Daoy (cell line): ENCODE measurements at regions not wholly inside any gene's neighbourhood (a gene's known extent, or its start where the extent isn't known, plus 50 kb on each side); places are given as distances from the start of the nearest gene placed in this dataset.

Experiments
- DNase-seq: peaks from one replicate; pipeline ENCODE4 v3.0.0-alpha.2; 2015; ENCODE audit warnings: low read depth

DNA sequence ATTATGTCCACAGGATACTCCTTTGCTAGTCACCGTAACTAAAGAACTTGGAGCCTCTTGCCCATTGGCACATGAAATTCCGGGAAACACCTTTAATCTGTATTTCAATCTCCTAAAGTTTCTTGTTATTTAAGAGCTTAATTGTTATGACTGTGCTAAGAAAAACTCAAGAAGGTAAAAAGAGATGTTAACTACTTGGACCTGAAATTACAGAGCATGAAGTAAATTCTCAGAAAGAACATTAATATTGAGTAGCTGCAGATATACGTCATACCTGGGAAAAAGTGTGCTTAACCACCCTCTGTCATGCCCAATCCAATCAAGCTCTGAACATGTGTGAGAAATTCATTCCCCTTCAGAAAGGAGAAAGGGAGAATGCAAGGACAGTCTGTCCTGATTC is 394.9 kb upstream of the PTGER4 start:
- DNase-seq = no peak

DNA sequence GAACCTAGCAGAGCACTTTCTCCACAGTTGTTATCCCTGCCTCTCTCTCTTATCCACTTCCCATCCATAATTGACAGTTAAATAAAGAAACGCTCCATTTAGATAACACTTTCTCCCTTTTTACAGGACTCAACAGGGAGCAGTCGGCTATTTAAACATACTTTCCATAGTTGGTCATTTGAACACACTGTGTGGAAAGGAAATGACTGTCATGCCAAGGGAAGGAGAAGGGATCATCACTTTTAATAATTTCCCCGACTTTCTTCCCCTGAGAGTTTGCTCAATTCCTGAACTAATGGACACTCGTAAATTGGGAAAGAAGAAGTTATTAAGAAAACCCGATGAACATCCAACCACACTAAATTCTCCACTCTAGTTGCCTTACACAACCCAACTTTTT is 400.8 kb upstream of the PTGER4 start:
- no peak for DNase-seq

DNA sequence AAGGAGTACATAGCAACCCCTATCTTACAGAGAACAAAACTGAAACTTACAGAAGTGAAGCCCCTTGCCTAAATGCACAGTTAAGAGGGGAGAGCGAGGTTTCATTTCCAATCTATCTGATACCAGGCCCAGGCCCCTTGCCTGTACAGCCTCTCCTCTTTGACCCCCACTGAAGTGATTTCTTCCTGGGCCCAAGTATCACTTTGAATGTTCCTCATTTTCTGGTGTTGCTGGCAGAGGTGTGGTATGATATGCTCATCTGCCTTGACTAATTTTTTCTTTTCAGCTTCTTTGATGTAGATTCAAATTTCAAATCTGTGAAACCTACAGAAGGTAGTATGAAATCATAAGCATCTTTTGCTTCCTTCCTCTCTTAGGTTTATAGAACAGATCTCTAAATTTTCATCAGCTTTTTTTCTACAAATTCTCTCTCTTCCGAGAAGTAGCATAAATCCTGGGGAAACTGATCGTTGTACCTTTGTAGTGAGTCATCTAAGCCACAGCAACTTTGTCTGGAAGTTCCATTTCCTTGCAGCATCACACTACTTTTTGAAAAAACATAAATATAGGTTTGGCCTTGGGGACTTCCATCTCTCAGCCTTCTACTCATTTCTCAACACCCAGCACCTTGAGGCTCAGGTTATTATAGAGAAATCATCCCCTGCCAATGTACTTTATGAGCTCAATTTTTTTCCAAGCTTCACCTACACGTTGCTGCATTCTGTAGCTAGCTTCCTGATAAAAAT is 402.4 kb upstream of the PTGER4 start:
- DNase-seq = no peak

DNA sequence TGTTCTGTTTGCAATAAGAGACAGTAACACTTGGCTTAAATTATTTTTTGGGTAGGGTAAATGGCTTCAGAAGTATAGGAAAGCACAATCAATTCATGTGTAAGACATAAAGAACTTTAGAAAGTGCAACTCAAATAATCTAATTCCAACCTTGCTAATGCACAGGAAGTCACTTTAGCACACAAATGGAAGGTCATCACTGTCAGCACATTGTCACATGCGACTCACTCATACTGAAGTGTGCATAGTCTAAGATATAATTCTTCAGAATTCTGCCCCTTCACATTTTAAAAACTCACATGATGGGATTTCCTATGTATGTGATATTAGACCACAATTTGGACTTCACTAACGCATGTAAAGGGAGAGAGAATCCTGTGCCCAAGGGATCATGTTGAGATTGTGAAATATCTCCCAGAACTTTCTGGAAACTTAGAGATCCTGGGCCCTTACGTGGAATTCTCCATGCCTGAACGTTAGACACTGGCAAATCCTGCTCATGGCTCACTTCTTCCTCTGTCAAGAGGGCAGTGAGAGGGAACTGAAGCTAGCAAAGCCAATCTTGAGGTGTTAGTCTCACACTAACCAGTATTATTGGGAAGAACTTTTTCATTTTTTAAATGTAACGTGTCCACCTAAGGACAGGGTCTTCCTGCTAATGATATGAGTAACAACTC is 403.2 kb upstream of the PTGER4 start:
- no peak for DNase-seq

DNA sequence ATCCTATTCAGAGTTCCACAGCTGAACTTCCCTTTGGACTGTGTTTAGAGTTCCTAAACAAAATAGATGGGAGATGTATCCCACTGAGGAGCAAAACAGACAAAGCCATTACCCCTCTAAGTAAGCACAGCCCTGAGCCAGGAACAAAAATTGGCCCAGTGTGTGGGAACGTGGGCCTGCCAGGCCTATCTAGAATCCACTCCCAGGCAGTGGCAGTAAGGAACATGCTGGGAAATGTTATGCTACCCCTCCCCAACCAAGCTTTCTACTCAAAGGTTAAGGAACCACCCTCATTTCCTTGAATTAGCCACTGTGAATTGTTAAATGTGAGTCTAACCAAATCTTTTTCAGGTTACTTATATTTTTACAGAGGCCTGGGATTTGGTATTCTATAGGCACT is 405.1 kb upstream of the PTGER4 start:
- no peak for DNase-seq

DNA sequence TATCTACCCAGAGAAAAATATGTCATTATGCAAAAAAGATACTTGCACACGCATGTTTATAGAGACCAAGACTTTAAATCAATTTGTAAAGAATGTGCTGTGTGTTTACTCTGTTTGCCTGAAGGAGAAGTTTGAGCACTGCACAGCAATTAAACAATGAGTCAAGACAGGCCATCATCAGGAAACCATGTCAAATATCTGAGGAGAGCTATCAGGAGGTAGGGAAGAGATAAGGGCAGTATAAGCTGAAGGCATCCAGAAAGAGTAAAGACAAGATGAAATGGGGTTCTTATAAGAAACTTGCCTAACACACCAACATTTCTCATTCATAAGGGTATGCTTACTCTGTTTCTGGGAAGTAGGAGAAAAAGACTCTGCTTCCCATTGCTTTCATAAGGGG is 405.8 kb upstream of the PTGER4 start:
- peak; percentile 4 for DNase-seq

DNA sequence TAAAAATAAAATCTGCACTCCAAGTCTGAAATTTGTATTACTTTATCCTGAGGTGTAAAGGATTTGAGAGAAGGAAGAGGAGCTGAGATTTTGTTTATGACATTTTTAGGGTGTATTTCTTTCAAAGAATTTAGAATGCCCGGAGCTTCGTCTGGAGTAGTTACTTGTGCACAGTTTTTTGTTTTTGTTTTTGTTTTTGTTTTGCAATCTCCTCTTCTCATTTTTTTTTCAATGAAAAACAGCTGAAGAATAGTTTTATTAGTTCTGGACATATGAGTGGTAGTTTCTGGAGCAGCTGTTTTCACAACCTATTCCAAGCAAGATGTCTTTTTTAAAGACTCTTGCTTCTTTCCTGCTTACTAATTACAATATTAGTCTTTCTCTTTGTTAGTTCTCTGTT is 408.2 kb upstream of the PTGER4 start:
- DNase-seq = no peak

DNA sequence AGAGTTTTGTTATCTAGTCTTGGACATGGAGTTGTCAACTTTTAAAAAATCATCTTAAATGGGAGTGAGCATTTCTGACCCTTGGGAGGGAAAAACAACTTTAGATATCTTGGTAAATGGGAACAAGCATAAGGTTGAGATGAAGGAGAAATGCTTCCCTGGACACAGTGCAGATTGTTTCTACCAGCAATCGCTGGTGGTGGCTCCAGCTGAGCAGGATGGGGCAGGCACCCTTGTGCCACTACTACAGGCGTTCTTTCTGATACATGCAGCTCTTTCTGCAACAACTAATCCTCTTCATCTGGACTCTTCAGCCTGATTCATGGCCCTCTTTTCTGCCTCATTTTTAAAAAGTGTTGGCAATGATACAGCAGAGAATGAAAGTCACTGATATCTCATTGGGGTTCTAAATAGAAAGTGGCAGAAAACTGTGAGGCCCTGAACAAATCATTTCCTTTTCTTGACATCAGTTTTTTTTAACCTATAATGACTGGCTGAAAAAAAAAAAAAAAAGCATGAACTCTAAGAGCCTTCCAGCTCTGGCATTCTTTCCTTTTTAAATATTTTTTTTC is 409.4 kb upstream of the PTGER4 start:
- no peak for DNase-seq

DNA sequence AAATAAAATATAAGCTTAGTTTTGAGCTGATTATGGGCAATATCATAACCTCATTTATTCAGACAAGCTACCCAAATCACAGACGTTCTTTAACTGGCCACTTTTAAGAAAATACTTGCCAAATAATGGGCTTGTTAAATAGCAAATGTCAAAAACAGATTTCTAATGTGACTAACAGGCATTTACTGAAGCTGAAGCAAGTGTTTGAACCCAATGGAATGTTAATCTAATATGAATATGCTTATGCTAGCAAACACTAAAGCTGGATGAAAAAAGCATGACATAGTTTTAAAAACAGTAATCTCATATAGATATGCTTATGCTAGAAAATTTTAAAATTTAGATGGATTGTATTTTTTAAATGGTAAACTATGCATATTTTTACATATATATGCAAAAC is 411.6 kb upstream of the PTGER4 start:
- no peak for DNase-seq

DNA sequence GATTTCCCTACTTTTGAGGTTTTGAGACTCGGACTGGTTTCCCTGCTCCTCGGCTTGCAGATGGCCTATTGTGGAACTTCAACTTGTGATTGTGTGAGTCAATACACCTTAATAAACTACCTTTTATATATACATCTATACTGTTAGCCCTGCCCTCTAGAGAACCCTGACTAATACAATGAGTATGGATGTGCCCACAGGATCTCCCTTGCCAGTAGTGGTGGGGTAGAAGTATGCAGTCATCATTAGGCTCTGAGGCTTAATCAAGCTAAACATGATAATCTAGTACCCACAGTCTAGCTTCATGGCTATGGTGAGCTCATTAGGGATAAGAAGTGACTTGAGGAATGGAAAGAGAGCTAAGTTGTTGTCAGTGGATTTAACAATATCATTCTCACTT is 412.8 kb upstream of the PTGER4 start:
- no peak for DNase-seq

DNA sequence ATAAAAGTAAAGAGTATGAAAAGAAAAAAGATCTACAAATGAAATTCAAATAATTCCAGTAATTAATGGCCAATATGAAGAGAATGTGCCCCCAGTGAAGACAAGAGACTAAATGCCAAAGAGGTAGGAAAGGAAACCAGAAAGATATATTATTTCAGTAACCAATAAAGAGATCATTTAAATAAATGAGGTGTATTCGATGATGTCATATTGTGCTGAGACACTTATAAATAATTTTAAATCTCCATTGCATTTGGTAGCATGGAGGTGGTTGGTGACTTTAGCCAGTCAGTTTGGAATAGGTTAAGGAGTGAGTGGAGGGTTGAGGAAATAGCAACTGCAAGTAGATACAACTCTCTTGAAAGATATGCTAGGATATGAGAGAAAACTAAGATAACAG is 417.7 kb upstream of the PTGER4 start:
- no peak for DNase-seq

DNA sequence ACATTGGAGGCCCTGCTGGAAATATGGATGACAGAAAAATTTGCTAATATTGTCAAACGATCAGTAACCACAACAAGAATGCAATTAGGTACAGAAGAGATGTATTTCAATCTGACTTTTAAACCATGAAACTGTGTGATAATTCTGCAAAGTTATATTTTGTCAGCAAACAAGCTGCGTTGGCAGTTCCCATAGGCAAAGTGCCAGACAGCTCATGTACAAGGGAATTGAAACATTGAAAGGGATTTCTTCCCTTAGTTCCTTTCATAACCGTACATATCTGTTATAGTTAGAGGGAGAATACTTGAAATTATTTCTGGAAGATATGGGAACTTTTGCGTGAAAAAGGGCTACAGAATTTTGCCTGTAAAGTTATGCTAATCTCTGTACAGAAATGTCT is 419.4 kb upstream of the PTGER4 start:
- no peak for DNase-seq

DNA sequence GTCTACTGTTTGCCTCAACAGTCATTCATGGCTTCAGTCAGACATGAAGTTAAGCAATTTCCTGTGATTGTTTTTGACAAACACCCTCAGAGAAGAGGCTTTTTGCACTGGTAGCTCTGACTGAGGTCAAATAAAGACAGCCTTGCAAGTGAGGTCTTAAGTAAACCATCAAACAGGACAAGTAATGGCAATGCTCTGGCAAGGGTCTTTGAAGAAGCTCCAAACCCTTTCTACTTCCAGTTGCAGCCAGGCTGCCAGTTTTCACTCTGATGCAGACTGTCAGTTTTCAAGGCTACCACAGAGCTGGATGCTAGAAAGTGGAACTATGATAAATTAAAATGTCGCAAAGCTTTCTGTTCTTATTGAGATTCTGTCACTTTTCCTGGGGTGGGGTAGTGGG is 421.5 kb upstream of the PTGER4 start:
- DNase-seq = no peak

DNA sequence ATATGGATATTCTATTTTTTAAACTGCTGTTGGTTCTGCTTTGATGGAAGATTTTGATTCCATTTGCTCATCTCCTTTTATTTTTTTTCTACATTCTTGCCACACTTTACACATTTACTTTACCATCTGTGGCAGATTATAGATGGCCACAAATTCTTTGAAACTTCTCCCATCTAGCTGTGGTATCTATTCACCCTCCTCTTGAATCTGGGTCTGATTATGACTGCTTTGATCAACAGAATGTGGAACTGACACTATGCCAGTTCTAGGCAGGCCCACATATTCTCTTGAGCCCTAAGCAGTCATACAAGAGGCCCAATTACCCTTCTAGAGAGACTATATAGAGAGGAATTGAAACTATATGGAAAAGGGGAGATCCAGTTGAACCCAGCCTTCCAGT is 439.0 kb upstream of the PTGER4 start:
- DNase-seq = no peak

DNA sequence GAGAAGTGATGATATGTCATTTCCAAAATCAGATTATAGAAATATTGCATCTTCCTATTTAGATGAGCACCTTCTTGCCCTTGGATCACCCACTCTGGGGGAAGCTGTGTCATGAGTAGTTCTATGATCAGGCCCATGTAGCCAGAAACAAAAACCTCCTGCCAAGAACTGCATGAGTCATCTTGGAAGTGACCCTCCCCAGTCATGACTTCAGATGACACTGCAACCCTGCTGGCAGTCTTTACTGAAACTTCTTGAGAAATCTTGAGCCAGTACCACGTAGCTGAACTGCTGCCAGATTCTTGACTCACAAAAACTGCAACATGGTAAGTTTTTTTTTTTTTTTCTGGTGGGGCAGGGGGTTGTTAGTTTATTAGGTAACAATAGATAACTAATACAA is 439.6 kb upstream of the PTGER4 start:
- no peak for DNase-seq

DNA sequence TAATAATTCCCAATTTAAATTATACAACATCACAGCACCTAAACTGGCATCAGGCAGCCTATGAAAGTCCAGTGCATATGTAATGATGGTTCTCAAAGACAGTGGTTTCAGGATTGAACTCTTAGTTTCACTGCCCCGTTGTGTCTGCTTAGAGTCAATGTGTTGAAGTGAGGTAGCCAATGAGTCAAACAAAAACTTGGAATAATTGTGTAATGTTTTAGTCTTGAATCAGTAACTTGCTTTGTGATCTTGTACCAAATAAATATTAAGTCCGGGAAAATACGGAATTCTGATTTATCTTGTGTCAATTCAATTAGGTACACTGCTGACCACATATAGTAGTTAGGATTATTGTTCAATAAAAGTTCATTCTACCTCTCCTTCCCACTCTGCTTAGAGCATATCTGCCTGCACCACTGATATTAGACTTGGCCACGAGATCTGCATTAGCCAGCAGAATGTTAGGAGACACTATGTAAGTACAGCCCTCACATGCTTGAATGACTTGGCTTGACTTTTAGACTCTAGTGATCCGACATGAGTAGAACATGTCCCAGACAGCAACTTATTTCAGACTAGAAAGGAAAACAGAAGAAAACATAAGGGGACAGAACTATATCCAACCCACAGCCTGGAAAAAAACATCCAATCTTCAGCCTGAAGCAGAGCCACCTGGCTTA is 441.5 kb upstream of the PTGER4 start:
- DNase-seq = no peak

DNA sequence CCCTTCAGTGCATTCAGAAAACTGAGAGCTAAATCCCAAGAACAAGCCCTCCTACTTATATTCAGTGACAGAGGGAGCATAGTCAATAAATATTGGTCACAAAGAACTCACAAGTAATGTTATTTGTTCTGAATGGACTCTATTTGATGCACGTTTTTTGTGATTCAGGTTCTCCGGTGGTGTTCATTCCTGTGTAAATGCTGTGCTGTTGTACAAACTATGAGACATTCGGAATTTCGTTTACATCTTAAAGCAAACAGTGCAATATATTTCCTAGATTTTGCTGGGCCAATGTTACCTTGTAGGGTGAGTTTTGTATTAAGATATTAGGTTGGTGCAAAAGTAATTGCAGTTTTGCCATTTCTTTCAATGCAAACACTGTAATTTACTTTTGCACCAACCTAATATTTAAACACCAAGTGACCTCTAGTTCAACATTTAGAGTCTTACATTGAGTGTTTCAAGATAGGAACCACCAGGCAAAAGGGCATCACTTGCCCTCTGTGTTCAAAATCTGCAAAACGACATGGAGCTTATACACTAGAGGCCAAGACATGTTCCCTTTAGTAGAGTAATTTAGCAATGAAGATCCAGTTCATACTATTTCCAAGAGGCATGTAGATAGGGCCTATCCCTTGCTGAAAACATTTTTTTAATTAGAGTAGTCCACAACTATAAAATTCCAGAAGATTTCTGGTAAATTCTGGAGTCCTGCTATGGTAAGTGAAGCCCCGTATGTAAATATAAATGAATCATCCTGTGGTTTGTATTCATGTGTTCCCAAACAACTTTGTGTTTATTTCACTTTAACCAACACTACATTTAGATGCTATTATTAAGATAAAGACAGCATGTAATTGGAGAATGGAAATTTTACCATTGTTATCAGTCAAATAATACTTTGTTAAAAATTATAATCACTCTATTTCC is 444.0 kb upstream of the PTGER4 start:
- no peak for DNase-seq

DNA sequence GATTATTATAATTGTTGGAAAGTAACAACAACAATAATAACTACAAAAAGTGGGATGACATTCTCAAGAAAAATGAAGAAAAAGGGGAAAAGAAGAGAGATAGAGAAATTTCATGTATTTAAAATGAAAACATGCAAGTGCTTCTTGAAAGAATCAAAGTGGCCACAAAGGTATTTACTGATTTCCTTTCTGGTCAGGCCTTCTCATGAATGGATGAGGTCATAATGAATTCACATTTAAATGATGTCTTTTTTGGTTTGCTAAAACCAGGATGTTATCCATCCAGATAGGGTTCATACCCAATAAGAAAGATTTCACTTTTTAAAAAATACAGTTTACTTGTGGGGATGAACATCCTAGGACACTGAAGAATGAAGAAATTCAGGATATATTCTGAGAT is 446.4 kb upstream of the PTGER4 start:
- DNase-seq = no peak

DNA sequence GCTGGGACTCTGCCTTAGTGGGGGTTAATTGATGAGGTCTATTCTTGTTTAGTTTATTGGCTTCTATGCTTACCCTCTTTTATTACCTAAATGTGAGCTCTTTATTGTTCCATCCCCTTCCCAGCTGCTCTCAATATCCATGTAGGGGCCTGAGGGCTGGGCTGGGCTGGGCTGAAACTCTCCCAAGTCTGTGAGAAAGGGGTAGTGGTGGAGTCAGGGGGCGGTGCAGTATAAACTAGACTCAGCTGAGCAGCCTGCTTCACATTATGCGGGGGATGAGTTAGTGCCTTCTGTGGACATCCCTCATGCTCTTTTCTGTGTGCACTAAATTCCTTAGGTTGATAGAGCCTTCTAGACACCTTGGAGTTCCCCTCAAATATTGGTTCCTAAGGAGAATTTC is 451.8 kb upstream of the PTGER4 start:
- DNase-seq = no peak

DNA sequence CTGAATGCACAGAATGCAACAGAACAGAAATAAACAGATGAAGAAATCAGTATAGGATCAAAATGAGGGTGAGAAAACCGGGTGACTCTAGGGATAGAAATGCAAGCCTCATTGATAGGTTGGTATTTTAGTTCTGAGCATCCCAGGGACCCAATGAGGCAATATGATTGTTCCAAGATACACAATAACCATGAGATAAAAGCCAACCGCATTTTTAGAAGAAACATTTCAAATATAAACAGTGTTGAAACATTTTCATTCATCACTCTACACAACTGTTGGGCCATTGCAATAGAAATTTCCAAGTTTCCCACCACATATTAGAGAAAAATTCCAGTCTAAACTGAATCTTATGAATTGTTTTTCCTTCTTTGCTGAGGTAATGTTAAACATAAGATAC is 452.3 kb upstream of the PTGER4 start:
- no peak for DNase-seq

DNA sequence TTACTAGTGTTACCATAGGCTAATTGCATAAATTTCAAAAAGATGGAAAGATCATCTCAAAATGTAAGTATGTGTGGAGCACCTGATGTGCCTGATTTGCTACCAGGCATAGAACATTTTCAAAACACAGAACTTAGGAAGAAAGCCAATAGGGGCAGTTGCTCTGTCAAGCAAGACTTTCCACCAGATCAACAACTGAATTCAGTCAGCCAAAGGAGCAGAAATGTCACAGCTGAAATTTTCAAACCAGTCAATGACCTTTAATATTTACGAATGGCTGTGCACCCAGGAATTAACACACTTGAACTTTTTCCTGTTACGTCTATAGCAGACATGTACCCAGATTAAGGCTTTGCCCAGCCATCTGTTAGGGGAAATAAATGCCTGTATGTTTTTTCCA is 452.8 kb upstream of the PTGER4 start:
- DNase-seq = no peak

DNA sequence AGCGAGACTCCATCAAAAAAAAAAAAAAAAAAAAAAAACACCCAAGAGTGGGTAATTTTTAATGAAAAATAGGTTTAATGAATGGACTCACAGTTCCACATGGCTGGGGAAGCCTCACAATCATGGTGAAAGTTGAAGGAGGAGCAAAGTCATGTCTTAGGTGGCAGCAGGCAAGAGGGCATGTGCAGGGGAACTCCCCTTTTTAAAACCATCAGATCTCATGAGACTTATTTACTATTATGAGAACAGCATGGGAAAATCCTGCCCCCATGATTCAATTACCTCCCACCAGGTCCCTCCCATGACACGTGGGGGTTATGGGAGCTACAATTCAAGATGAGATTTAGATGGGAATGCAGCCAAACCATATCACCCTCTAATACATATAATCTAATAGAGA is 454.6 kb upstream of the PTGER4 start:
- peak; percentile 6 for DNase-seq
